ENCODE measurements at regions not wholly inside any gene's neighbourhood (a gene's known extent, or its start where the extent isn't known, plus 50 kb on each side); places are given as distances from the start of the nearest gene placed in this dataset.

GRCh38 chr2:128640845-128641360 is 322.2 kb upstream of the HS6ST1 start:
- Histone ChIP-seq H3K9me3 (ENCODE audit: insufficient read depth, low read length) (no peaks in the 10 kb centered on the region), H3K36me3 (ENCODE audit: low read length) (no peaks in the 10 kb centered on the region), H3K27ac (ENCODE audit: low read depth, low read length) (no peak overlapping the region), H3K9me2 (replicated peaks; ENCODE audit: insufficient read depth, low read length) (no peaks in the 10 kb centered on the region), H2AFZ (ENCODE audit: low read depth, low read length, severe bottlenecking) (no peak overlapping the region), H3K79me2 (ENCODE audit: insufficient read depth, low read length) (no peaks in the 10 kb centered on the region), H4K20me1 (ENCODE audit: low read depth, low read length) (no peaks in the 10 kb centered on the region), H3K4me3 (ENCODE audit: insufficient read depth, low read length, poor library complexity, severe bottlenecking) (no peak overlapping the region), H3K27me3 (ENCODE audit: low read length) (no peaks in the 10 kb centered on the region), H3F3A (ENCODE audit: insufficient read depth) (no peaks in the 10 kb centered on the region), H3K4me2 (ENCODE audit: low read depth, low read length, poor library complexity, severe bottlenecking) (no peak overlapping the region), H3K9ac (ENCODE audit: low read length) (no peak overlapping the region)
- TF ChIP-seq CTCF (IDR thresholded peaks at IDR 0.05; ENCODE audit: insufficient read depth, low read length, poor library complexity, severe bottlenecking) (no peak), EZH2phosphoT487 (conservative IDR thresholded peaks at IDR 0.05; ENCODE audit: low read length) (no peak)

GRCh38 chr2:128641421-128642080 is 322.9 kb upstream of the HS6ST1 start:
- no peaks in the 10 kb centered on the region for H3K36me3 ChIP-seq (ENCODE audit: low read length)
- no peaks in the 10 kb centered on the region for H3K9me2 ChIP-seq (replicated peaks; ENCODE audit: insufficient read depth, low read length)
- H3K27ac ChIP-seq (ENCODE audit: low read depth, low read length), result no peak overlapping the region
- no peaks in the 10 kb centered on the region for H3K27me3 ChIP-seq (ENCODE audit: low read length)
- H3K9me3 ChIP-seq (ENCODE audit: insufficient read depth, low read length), result no peaks in the 10 kb centered on the region
- no peak overlapping the region for H3K4me2 ChIP-seq (ENCODE audit: low read depth, low read length, poor library complexity, severe bottlenecking)
- no peak overlapping the region for H2AFZ ChIP-seq (ENCODE audit: low read depth, low read length, severe bottlenecking)
- no peaks in the 10 kb centered on the region for H4K20me1 ChIP-seq (ENCODE audit: low read depth, low read length)
- H3F3A ChIP-seq (ENCODE audit: insufficient read depth), result no peaks in the 10 kb centered on the region
- no peaks in the 10 kb centered on the region for H3K79me2 ChIP-seq (ENCODE audit: insufficient read depth, low read length)
- H3K9ac ChIP-seq (ENCODE audit: low read length), result no peak overlapping the region
- TF ChIP-seq CTCF (IDR thresholded peaks at IDR 0.05; ENCODE audit: insufficient read depth, low read length, poor library complexity, severe bottlenecking), result no peak
- no peak for TF ChIP-seq EZH2phosphoT487 (conservative IDR thresholded peaks at IDR 0.05; ENCODE audit: low read length)
- H3K4me3 ChIP-seq (ENCODE audit: insufficient read depth, low read length, poor library complexity, severe bottlenecking), result no peak overlapping the region

DNA sequence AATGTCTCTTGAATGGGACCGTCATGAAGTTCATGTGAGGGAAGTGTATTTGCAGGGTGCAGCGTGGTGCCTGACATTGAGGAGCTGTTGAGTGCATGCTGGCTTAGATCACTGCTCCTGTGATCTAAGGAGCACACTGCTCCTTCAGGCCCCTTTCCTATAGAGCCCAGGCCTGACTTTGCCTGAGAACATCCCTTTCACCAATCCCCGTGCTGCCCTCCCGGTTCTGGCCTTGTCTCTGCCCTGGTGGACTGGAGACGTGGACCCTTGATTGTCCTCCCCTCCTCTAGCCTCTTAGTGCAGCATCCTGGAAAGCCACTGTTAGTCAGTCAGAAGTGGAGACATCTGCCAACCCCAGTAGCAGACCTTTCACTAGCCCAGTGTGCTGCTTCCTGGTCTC is 323.6 kb upstream of the HS6ST1 start:
- no peaks in the 10 kb centered on the region for H3K9me3 ChIP-seq (ENCODE audit: insufficient read depth, low read length)

More for the DNA sequence above, 323.6 kb upstream of the HS6ST1 start:
- no peaks in the 10 kb centered on the region for H3F3A ChIP-seq (ENCODE audit: insufficient read depth)
- H3K4me2 ChIP-seq (ENCODE audit: low read depth, low read length, poor library complexity, severe bottlenecking), result no peak overlapping the region
- no peaks in the 10 kb centered on the region for H3K9me2 ChIP-seq (replicated peaks; ENCODE audit: insufficient read depth, low read length)
- no peaks in the 10 kb centered on the region for H3K79me2 ChIP-seq (ENCODE audit: insufficient read depth, low read length)
- no peak overlapping the region for H3K4me3 ChIP-seq (ENCODE audit: insufficient read depth, low read length, poor library complexity, severe bottlenecking)
- H3K9ac ChIP-seq (ENCODE audit: low read length), result no peak overlapping the region
- no peak overlapping the region for H3K27ac ChIP-seq (ENCODE audit: low read depth, low read length)
- no peaks in the 10 kb centered on the region for H3K36me3 ChIP-seq (ENCODE audit: low read length)
- no peak overlapping the region for H2AFZ ChIP-seq (ENCODE audit: low read depth, low read length, severe bottlenecking)
- no peaks in the 10 kb centered on the region for H3K27me3 ChIP-seq (ENCODE audit: low read length)
- no peak for TF ChIP-seq CTCF (IDR thresholded peaks at IDR 0.05; ENCODE audit: insufficient read depth, low read length, poor library complexity, severe bottlenecking)
- TF ChIP-seq EZH2phosphoT487 (conservative IDR thresholded peaks at IDR 0.05; ENCODE audit: low read length), result no peak
- no peaks in the 10 kb centered on the region for H4K20me1 ChIP-seq (ENCODE audit: low read depth, low read length)
